GM13977 (cell line): ENCODE measurements at regions not wholly inside any gene's neighbourhood (a gene's known extent, or its start where the extent isn't known, plus 50 kb on each side); places are given as distances from the start of the nearest gene placed in this dataset.

Experiments
- DNase-seq: peaks from one replicate; pipeline ENCODE4 v3.0.0; 2012; ENCODE audit warnings: low spot score
- CTCF ChIP-seq: IDR thresholded peaks from 2 replicates; pipeline ENCODE4 v1.5.1; 2012; ENCODE audit warnings: mild to moderate bottlenecking, control low read depth; ENCODE audit not compliant: insufficient read depth; ENCODE audit errors: extremely low read depth, missing control alignments
- in situ Hi-C: fragments of 300-500 bp; cut with MboI; formaldehyde crosslinking; loops from one replicate; pipeline ENCODE4 v1.12.0; 2022; ENCODE audit warnings: low sequenced_read_pairs, low pct_unique_long_range_greater_than_20kb, mixed read lengths, inconsistent platforms; ENCODE audit not compliant: unreplicated experiment

GRCh38 chrX:87337267-87337666, 180.3 kb upstream of the KLHL4 start:
- in situ Hi-C loops, result no loop called here
- no peak for TF ChIP-seq CTCF
- no peak for DNase-seq

- DNase-seq, result peak; percentile 7
- in situ Hi-C loops, result no loop called here
- TF ChIP-seq CTCF, result peak; percentile 31
Observed at GRCh38 chrX:87338510-87338909, 179.1 kb upstream of the KLHL4 start.

- no peak for DNase-seq
- in situ Hi-C loops, result no loop called here
- no peak for TF ChIP-seq CTCF
Observed at GRCh38 chrX:87370865-87371264, 146.7 kb upstream of the KLHL4 start.

GRCh38 chrX:87374324-87374723, 143.3 kb upstream of the KLHL4 start:
- in situ Hi-C loops, result no loop called here
- no peak for TF ChIP-seq CTCF
- no peak for DNase-seq

GRCh38 chrX:87376896-87377295, 140.7 kb upstream of the KLHL4 start:
- in situ Hi-C loops, result no loop called here
- TF ChIP-seq CTCF, result no peak
- no peak for DNase-seq

- TF ChIP-seq CTCF, result no peak
- no peak for DNase-seq
- in situ Hi-C loops, result no loop called here
Observed at GRCh38 chrX:87388381-87388780, 129.2 kb upstream of the KLHL4 start.

- no peak for TF ChIP-seq CTCF
- in situ Hi-C loops, result no loop called here
- no peak for DNase-seq
Observed at GRCh38 chrX:87391742-87392141, 125.9 kb upstream of the KLHL4 start.
